NCI-H1417 (cell line): ENCODE measurements at regions not wholly inside any gene's neighbourhood (a gene's known extent, or its start where the extent isn't known, plus 50 kb on each side); places are given as distances from the start of the nearest gene placed in this dataset.

ENCODE experiments used
- DNase-seq, 3 experiments: peaks; one replicate each; lab custom pipeline; 2025; lab: John Stamatoyannopoulos, UW

DNA sequence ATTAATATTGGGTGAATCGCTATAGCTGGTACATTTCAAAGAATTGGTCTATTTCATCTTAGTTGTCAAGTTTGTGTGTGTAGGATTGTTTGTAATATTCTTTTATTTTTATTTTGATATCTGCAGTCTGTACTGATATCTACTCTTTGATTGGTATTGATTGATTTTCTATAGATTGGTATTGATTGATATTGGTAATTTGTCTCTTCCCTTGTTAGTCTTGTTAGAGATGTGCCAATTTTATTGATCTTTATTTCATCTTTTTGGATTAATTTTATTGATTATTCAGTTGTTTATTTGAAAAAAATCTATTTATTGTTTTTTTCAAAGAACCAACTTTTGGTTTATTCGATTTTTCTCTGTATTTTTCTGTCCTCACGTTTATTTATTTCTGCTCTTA is 61.4 kb downstream of the TM2D3 start:
- no peak for DNase-seq

DNA sequence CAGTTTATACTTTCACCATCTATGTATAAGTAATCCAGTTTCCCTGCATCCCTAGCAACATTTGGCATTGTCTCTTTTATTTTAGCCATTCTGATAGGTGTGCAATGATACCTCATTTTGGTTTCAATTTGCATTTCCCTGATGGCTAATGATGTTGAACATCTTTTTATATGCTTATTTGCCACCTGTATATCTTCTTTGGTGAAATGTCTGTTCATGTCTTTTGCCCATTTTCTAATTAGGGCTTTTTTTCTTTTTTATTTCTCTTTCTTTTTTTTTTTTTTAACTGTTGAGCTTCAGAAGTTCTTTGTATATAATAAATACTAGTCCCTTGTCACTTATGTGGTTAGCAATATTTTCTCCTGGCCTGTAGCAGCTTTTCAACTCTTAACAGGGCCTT is 68.9 kb downstream of the TM2D3 start:
- DNase-seq, result no peak

DNA sequence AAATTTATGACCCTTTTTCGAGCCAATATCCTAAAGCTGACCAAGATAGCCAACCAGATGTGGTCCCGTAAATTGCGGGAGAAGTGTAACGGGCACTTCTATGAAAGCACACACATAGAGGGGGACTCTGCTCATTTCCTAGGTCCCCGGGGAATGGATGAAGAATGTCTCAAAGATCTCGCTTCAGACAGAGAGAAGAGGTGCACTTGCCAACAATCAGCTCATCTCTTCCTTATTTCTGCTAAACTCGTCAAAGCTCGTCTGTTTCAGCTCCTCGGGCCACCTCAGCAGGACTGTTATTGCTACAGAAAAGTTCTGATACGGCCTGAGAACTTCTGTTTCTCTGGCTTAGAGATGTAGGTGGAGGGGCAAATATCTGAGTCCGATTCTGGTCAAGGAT is 71.8 kb downstream of the TM2D3 start:
- no peak for DNase-seq

DNA sequence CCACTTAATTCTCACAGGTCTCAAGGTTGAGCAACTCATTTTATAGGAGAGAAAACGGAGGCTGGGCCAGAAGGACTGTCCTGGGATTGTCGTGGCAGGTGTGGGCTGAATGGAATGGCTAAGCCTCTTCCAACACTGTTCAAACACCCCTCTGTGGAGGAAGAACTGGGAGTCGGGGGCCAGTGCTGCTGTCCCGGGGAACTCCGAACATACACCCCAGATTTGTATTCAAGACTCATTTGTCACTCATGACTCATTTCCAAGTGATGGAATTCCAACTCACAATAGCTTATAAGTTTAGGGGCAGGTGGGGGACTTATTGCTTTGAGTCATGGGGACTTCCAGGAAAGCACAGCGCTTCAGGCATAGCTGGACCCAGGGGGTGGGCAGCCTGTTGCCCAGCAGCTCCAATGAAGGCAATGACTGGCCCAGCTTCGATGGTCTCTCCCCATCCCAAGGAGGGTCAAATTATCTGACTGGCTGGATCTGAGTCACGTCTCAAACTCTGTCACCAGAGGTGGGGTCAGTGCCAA is 72.5 kb downstream of the TM2D3 start:
- no peak for DNase-seq

DNA sequence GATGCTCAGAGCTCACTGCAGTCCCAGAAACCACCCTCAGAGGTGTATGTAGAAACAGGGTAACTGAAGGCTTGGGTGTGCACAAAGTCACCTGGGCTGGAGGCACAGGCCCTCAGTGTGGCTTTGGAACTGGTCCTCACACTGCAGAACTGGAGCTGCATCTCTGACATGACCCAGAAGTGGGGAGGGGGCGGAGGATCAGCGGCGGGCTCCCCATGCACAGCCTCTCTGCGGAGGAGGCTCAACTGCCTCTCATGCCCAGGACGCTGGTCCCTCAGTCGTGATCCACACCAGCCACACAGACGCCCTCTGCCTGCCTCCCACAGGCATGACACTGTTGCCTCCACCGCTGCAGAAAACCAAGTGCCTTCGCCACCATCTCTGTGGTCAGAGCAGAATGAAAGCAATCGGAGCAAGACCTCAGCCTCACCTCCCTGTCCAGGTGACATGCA is 73.7 kb downstream of the TM2D3 start:
- peak in 2 of 3 experiments; percentile 10 to 44 for DNase-seq

DNA sequence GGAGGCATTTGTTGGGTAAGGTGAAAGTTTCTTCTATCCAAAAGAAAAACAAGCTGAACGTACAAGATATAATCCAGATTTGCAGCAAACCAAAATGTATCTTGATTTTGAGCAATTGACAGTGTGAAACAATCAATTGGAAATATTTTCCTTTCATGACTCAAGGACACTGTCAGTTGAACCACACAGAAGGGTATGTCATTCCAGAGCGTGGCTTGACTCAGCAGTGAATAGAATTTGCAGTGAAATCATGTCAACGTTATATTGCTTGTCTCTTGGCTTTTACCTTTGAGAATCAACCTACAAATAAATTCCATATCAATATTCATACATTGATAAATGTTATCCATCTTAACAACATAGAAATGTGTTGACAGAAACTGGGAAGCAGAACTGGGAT is 78.2 kb downstream of the TM2D3 start:
- no peak for DNase-seq

DNA sequence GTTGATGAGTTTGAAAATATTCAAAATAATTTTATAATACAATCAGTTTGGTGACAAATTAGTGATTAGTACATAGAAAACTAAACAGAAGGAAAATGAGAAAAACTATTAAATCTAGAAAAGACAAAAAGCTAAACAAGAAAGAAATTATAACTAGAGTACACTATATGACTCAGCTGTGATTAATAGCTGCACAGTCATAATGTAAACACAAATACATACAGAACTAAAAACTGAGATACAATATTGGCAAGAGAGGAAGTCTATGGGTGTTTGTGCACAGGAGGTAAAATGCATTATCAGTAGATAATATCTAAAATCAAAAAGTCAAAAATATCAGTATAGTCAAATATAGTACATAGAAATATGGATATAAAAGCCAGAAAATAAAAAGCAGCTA is 80.7 kb upstream of the PCSK6 start:
- DNase-seq, result no peak

DNA sequence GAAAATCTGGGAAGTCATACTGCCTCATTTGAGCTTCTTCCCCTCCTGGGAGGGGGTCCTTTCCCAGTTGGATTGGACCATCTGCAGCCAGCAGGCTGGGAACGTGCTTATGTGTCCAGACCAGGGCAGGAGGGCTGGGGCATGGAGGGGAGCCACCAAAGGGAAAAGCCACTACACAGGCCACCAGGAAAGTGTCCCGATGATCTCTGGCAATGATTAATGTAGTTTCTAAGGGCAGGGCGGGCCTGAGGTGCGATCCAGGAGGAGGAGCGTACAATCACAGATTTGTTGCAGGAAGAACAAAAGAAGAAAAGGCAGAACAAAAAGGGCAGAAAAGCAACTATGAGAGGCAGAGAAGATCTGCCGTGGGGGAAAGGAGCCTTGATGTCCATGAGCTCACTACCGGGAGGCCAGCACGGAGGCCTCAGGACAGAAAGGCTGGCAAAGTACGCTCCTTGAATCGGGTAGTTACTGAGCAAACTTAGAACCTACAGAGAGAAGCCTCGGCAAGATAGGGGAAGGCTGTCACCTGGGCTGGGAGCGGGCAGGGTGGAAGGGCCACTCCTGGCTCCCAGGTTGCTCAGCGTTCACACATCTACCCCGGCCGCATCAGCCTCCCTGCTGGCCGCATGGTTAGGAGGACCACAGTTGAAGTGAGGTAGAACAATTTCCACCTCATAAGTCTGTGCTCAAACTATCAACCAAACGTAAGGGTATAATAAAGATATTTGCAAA is 79.5 kb upstream of the PCSK6 start:
- no peak for DNase-seq

DNA sequence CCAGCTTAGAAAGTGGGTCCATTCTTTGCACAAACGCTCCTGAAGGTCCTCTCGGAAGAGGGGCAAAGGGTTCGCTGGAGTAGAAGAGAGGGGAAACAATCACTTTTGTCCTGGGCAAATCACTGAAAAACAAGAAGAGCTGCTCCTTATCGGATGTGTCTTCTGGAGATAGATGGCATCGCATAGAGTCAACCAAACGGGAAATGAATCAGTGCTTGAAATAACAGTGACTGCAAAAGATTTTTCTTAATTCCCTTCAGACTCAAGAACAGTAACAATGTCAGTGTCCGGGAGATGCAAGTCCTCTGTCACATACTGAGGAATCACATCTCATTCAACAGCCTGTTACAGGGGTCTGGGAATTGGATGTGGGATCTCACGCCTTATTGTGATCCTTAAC is 78.8 kb upstream of the PCSK6 start:
- DNase-seq, result no peak

DNA sequence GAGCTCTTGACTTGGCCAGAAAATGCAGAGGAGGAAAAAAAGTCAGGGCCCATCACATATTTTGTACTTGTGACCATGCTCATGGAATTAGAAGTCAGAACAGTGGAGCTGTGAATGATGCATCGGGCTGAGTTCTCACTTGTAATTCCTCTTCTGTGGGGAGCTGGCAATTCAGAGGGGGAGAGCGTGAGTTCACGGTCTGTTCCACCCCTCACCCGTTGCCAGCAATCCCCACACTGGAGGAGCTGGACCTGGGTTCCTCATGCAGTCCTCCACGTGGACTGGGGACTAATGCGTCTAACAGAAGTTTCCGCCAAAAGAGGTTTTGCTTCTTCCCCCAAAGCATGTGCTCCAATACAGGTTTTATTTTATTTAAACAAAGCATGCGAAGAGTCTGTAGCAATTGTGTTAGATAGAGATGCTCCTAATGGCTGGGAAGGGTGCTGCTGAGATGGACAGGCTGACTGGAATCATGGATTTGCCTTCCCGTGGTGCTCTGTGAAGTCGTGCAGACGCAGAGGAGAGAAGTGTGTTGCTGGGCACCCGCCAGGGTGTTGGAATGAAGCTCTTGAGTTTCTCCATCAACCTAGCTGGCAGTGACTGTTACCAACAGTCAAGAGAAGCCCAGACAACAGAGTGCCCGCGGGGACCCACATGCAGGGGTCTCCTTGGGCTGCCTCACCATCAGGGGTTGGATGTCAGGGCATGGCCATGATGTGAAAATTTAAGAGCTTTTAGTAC is 77.4 kb upstream of the PCSK6 start:
- no peak for DNase-seq

DNA sequence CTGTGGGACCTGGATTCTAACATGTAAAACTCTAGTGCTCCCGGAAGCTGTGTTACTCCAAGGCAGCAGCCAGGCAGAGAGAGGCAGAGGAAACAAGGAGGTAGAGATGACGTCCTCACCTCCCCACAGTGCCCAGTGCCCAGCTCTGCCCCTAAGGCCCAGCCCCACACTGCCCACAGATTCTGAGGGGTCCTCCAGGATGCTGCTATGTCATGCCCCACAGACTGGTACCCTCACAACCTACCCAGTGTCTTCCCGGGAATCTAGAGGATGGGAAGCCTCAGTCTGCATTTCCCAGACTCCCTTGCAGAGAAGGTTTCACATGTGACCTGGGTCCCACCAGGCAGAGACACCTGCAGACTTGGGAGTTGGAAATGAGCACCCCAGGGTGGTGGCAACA is 75.9 kb upstream of the PCSK6 start:
- no peak for DNase-seq

DNA sequence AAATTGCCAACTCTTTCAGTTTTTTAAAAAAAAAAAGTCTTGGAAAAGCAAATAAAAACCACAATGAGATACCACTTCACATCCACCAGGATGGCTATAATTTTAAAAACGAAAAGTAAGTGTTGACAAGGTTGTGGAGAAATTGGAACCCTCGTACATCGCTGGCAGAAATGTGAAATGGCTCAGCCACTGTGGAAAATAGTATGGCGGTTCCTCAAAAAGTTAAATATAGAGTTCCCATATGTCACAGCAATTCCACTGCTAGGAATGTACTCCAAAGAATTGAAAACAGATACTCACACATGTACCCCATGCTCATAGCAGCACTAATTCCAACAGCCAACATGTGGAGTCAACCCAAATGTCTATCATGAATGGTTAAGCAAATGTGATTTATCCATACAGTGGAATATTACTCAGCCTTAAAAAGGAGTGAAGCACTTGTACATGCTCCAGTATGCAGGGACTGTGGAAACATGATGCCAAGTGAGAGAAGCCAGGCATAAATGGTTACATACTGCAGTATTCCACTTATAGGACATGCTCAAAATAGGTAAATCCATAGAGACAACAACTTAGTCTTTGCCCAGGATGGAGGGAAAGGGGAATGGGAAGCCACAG is 73.8 kb upstream of the PCSK6 start:
- no peak for DNase-seq

DNA sequence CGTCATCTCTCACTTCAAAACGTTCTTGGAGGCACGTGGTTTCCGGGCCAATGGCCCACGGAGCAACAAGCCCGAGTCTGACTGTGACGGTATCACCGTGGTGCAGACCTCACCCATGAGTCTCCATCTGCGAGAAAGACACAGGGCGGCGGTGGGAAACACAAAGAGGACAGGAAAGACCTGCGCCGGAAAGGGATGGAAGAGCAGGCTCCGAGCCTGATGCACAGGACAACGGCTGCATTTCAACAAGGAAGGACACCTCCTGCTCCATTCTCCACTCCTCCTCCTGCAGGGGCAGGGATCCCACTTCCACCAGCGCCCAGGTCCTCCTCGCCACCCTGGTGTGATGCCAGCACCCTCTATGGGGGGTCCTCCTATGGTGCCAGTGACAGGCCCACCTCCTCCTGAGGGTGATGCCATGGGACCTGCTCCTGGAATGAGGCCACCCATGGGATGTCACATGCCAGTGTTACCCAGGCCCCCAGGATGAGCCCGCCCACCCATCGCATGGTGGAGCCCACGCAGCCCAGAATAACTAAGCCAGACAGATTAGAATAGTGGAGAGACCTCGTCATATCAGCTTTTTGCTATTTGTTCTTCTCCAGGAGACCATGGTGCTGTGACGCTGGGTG is 73.0 kb upstream of the PCSK6 start:
- no peak for DNase-seq

DNA sequence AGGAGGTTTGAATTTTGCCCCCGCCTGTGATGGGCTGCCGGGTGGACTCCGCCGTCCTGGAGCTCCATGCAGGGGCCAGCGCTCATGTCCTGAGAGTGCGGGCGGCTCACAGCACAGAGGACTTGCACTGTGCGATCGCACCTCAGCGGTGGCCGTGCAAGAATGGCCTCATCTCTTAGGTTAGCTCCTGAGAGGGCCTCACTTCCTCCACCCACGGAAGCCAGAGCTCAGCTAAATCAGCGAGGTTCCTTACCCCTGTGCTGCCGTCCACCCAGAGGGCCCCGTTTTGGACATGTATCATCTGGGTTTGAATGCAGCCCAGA is 72.0 kb upstream of the PCSK6 start:
- DNase-seq, result no peak

DNA sequence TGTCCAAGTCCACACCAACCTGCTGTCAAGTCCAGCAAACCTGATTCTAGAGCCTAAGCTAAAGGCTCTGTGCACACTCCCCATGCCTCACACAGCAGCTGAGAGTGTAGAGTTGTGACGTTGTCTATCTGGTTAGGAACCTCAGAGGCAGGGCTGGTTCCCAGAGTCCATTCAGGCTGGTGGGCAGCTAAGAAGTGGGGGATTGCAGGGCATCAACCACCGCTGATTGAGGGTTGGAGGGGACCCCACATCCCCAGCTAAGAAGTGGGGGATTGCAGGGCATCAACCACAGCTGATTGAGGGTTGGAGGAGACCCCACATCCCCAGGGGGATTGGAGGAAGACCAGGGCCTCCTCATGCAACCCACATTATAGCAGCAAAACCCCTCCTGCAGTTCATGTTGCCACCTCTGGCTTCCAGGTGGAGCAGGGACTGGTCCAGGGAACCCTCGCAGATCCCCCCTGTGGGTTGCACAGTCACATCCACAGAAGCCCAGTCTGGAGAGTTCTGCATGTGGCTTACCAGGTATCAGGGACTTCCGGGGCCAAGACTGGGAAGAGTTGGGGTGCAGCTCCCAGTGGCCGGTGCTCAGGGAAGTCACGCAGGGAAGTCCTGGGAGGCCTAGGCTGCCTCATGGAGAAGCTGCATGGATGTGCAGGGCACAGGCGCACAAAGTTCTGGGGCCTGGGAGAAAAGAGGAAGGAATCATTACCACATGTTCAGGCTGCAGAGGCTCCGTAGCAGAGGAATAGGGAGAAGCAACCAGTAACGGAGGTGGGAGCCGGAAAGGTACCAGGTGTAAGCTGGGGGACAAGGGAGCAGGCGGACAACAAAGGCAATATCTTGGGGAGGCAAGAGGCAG is 71.4 kb upstream of the PCSK6 start:
- DNase-seq, result no peak

DNA sequence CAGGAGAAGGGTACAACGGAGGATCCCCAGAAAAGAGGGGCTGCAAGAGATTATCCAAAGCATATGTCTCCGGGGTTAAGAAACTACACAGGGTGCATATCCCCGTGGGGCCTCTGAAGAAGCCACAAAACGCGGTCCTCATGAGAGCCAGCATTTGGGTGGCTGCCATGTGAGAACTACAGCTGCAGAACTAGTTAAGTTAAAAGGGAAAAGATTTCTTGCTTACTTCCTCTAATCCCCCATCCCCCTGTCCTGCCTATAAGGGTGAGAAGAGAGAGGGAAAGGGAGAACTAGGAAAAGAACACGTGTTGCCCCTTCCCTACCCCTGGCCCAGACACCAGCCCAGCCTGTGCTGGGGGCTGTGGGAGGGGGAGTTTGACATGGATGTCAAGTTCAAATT is 70.4 kb upstream of the PCSK6 start:
- no peak for DNase-seq

DNA sequence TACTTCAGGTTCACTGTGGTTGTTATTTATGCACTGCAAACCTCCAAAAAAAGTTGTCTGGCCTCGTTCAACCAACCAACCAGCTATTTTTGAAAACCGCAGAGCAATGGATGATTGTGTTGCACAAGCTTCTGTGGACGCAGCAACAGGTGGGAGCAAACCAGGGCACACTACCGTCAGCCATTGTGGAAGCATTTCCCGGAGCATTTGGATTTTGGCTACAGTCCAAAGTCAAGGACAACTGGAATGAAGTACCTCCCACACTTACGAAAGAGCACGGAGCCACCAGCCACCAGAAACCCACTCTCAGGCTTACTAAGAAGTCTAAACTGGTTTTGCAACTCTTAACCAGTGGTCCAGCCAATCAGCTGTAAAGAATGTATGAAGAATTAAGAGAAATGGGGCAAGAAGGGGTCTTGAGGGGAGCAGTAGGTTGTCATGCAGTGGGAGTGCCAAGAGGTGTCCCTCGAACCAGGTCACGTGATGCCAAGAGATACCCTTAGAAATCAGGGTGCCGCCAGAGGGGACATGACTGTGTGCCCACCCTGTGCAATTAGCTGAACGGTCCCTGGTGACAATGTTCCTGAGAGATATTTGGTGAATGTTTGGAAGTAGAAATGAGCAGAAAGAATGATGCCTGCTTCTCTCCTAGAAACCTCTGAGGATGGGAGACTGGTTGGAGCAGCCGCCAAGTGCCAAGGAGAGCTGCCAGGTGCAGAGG is 68.9 kb upstream of the PCSK6 start:
- DNase-seq, result peak in 1 of 3 experiments; percentile 14

DNA sequence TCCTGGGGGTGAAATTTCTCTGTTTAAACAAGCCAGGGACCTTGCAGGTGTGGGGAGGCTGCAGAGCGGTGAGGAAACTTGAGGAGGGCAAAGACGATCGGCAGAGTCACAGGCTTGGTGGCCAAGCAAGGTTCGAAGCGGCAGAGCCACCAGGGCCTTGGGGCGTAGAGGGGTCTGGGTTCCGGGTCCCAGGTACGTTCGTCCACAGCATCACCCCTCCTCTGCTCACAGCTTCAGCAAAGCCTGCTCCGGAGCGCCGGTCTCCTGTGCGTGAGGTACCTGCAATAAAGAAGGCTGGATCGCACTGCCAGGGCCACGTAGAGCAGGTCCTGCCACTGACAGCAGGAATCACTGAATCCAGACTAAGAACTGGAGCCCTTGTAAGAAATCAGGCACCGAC is 66.8 kb upstream of the PCSK6 start:
- no peak for DNase-seq

DNA sequence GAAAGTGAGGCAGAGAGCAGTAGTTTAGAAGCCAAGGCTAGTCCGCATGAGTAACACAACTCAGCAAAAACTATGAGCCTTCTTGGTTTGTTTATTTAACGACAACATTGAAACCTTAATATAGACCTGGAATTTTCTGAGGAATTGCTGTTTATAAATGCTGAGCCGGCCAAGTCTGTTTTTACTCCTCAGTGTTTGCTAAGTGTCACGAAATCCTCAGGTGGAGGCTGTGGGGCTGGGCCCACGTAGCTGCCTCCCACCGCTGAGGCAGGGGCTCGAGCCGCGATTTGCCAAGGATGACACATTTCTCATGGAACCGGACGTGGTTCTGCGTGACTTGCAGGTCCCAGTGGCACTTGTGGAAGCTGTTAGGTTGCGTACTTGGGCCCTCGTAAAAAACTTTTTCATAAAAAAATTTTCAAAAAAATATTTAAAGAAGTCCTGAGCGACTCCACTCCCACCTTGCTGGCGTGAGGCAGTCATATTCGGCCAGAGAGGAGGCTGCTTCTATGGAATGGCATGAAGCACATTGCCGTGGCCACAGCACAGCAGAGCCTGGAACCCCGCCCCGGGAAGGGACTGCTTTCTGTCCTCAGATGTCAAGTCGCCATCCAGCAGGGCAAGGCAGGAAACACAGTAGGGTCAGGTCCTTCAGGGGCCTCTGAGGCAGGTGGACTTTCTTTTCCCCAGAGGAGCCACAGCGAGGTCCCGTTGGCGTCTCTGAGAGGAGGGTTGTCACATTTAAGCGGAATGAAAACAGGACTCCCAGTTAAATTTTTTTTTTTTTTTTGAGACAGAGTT is 64.8 kb upstream of the PCSK6 start:
- no peak for DNase-seq
